OCI-LY3 (cell line): ENCODE measurements at regions not wholly inside any gene's neighbourhood (a gene's known extent, or its start where the extent isn't known, plus 50 kb on each side); places are given as distances from the start of the nearest gene placed in this dataset.

ENCODE experiments used
- CTCF ChIP-seq: fragments of 200-600, 300-600 bp; sonication (generic); IDR thresholded peaks from 2 replicates; pipeline ENCODE4 v1.5.1; 2014; ENCODE audit warnings: antibody characterized with exemption, low read length, low read depth
- EZH2phosphoT487 ChIP-seq: fragments of 200-600 bp; shearing (Covaris generic); IDR thresholded peaks from 2 replicates; pipeline ENCODE4 v1.6.1; 2018; ENCODE audit warnings: antibody characterized with exemption, mixed run types, low read depth

- TF ChIP-seq CTCF (no peak), EZH2phosphoT487 (no peak)
Observed at GRCh38 chr2:8543383-8544170, 138.3 kb upstream of the ID2 start.
